Thyroid gland (tissue), 4 donors: ENCODE measurements at regions not wholly inside any gene's neighbourhood (a gene's known extent, or its start where the extent isn't known, plus 50 kb on each side); places are given as distances from the start of the nearest gene placed in this dataset.

Experiments
- CTCF ChIP-seq, 6 experiments: fragments of 200-600 bp in 3 of 6; fragments of 450-650 bp in 3 of 6; sonication (generic) in 3 of 6; IDR thresholded peaks; one replicate each; pipeline ENCODE4 v1.5.1; 2016 to 2019; ENCODE audit warnings: antibody characterized with exemption in 6 of 6, mild to moderate bottlenecking in 2 of 6, inconsistent platforms in 1 of 6, moderate library complexity in 1 of 6
- POLR2A ChIP-seq, 2 donors: fragments of 450-650 bp; IDR thresholded peaks; one replicate each; pipeline ENCODE4 v1.6.1; 2017; ENCODE audit warnings: antibody characterized with exemption in 2 of 2, mild to moderate bottlenecking in 2 of 2, moderate library complexity in 1 of 2

- no peak for TF ChIP-seq CTCF (IDR thresholded peaks at IDR 0.05)
- no peak for TF ChIP-seq POLR2A (IDR thresholded peaks at IDR 0.05)
Measured at GRCh38 chr5:15002173-15002572, 130.6 kb upstream of the ANKH start.
